Hematopoietic multipotent progenitor cell treated with erythropoietin and hydrocortisone succinate and interleukin-3 and kit ligand, for 6 days (in vitro differentiated cells): ENCODE measurements at regions not wholly inside any gene's neighbourhood (a gene's known extent, or its start where the extent isn't known, plus 50 kb on each side); places are given as distances from the start of the nearest gene placed in this dataset.
A peak's percentile ranks its signal among the peaks of the same experiment; 100 is the strongest.

Experiments used
- DNase-seq: peaks from one replicate; pipeline ENCODE4 v3.0.0-alpha.2; 2015

- DNase-seq: no peak
These were observed 63.5 kb downstream of the ENC1 start for GRCh38 chr5:74576941-74577456.

GRCh38 chr5:74575741-74576538 is 64.6 kb downstream of the ENC1 start:
- DNase-seq: no peak

GRCh38 chr5:74570250-74570649 is 70.3 kb downstream of the ENC1 start:
- DNase-seq: no peak

GRCh38 chr5:74567411-74567995 is 73.0 kb downstream of the ENC1 start:
- DNase-seq: no peak

- no peak for DNase-seq
These were observed 78.4 kb downstream of the ENC1 start for GRCh38 chr5:74562122-74562521.

- DNase-seq: no peak
These were observed 80.3 kb downstream of the ENC1 start for GRCh38 chr5:74560245-74560644.

- no peak for DNase-seq
These were observed 83.6 kb downstream of the ENC1 start for GRCh38 chr5:74556631-74557595.

GRCh38 chr5:74556006-74556405 is 84.5 kb downstream of the ENC1 start:
- no peak for DNase-seq

GRCh38 chr5:74552101-74552500 is 88.4 kb downstream of the ENC1 start:
- no peak for DNase-seq

GRCh38 chr5:74550927-74551326 is 89.6 kb downstream of the ENC1 start:
- no peak for DNase-seq

GRCh38 chr5:74549384-74549783 is 91.1 kb downstream of the ENC1 start:
- no peak for DNase-seq

GRCh38 chr5:74546796-74547195 is 93.7 kb downstream of the ENC1 start:
- no peak for DNase-seq

- no peak for DNase-seq
These were observed 95.7 kb downstream of the ENC1 start for GRCh38 chr5:74544811-74545210.

GRCh38 chr5:74543162-74543995 is 97.1 kb downstream of the ENC1 start:
- no peak for DNase-seq

GRCh38 chr5:74542482-74542881 is 98.0 kb downstream of the ENC1 start:
- DNase-seq: no peak

GRCh38 chr5:74541381-74541781 is 99.1 kb downstream of the ENC1 start:
- DNase-seq: no peak

GRCh38 chr5:74540622-74541021 is 99.9 kb downstream of the ENC1 start:
- no peak for DNase-seq

GRCh38 chr5:74539986-74540385 is 100.5 kb downstream of the ENC1 start:
- DNase-seq: no peak

GRCh38 chr5:74538206-74538661 is 102.3 kb downstream of the ENC1 start:
- DNase-seq: peak; percentile 62

GRCh38 chr5:74536658-74537057 is 103.9 kb downstream of the ENC1 start:
- no peak for DNase-seq

- DNase-seq: no peak
These were observed 104.6 kb downstream of the ENC1 start for GRCh38 chr5:74535926-74536325.
